Esophagus squamous epithelium (tissue), 5 donors: ENCODE measurements at regions not wholly inside any gene's neighbourhood (a gene's known extent, or its start where the extent isn't known, plus 50 kb on each side); places are given as distances from the start of the nearest gene placed in this dataset.

Experiments used
- DNase-seq: peaks from one replicate; lab custom pipeline; 2025; lab: John Stamatoyannopoulos, UW
- H3K27ac ChIP-seq, 4 donors: fragments of 200-600 bp; sonication (generic); one replicate each; pipeline ENCODE4 v1.5.1; 2016 to 2019; ENCODE audit warnings: mild to moderate bottlenecking in 1 of 4
- H3K27me3 ChIP-seq, 4 donors: fragments of 200-600 bp; sonication (generic); 1 replicate in 3 of 4; 2 replicates in 1 of 4; pipeline versions ENCODE4 v1.5.1 to v1.6.0; 2017 to 2021; ENCODE audit warnings: antibody characterized with exemption in 1 of 4
- H3K36me3 ChIP-seq, 3 donors: fragments of 200-600 bp; sonication (generic); one replicate each; pipeline ENCODE4 v1.5.1; 2016 to 2019
- H3K4me1 ChIP-seq, 3 donors: fragments of 200-600 bp; sonication (generic); one replicate each; pipeline ENCODE4 v1.5.1; 2017 to 2019
- H3K4me3 ChIP-seq, 4 donors: fragments of 200-600 bp; sonication (generic); 1 replicate in 3 of 4; 2 replicates in 1 of 4; pipeline ENCODE4 v1.5.1; 2016 to 2019; ENCODE audit warnings: mild to moderate bottlenecking in 2 of 4, moderate library complexity in 1 of 4
- H3K9me3 ChIP-seq, 3 donors: fragments of 200-600 bp; sonication (generic); one replicate each; pipeline ENCODE4 v1.5.1; 2016 to 2019
- POLR2A ChIP-seq, 4 donors: fragments of 450-650 bp; IDR thresholded peaks; one replicate each; pipeline ENCODE4 v1.6.1; 2017; ENCODE audit warnings: antibody characterized with exemption in 4 of 4, mild to moderate bottlenecking in 4 of 4, moderate library complexity in 3 of 4
- whole genome bisulfite sequencing, 2 donors: methylation state at CpG; one replicate each; pipeline ENCODE4 v1.1.5; 2018; 5-methylcytosine and 5-hydroxymethylcytosine counted together
- intact Hi-C: fragments of 100-400 bp; cut with DNase I; formaldehyde crosslinking; loops from one replicate; pipeline ENCODE4 v1.15.0; 2022
- TF ChIP-seq, protein P1 (sequence below), 6 experiments: fragments of 450-650 bp in 4 of 6; fragments of 200-600 bp in 2 of 6; sonication (generic) in 2 of 6; IDR thresholded peaks; one replicate each; pipeline ENCODE4 v1.5.1; 2016 to 2019; ENCODE audit warnings: antibody characterized with exemption in 6 of 6, mild to moderate bottlenecking in 4 of 6, moderate library complexity in 4 of 6
- donor health status: DM: yes; HTN: yes; CAD: no.

DNA sequence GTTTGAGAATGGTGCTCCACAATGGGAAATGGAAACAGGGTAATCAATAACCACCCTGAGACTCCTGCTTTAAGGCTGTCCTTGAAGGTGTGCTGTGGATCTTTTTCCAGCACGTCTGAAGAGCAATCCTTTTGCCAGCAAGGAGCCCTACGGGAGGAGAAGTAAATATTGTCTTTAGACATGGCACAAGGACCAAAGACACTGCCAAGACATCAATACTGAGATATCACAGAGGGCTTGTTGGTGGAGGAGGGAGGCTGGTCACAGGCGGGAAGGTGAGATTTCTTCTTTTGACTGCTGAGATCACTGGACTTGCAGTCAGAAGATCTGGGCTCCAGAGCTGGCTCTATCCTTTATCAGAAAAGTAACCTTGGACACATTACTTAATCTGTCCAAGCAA is 135.0 kb upstream of the ZNF462 start:
- no peak for TF ChIP-seq POLR2A (IDR thresholded peaks at IDR 0.05)
- TF ChIP-seq, protein P1, sequence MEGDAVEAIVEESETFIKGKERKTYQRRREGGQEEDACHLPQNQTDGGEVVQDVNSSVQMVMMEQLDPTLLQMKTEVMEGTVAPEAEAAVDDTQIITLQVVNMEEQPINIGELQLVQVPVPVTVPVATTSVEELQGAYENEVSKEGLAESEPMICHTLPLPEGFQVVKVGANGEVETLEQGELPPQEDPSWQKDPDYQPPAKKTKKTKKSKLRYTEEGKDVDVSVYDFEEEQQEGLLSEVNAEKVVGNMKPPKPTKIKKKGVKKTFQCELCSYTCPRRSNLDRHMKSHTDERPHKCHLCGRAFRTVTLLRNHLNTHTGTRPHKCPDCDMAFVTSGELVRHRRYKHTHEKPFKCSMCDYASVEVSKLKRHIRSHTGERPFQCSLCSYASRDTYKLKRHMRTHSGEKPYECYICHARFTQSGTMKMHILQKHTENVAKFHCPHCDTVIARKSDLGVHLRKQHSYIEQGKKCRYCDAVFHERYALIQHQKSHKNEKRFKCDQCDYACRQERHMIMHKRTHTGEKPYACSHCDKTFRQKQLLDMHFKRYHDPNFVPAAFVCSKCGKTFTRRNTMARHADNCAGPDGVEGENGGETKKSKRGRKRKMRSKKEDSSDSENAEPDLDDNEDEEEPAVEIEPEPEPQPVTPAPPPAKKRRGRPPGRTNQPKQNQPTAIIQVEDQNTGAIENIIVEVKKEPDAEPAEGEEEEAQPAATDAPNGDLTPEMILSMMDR (IDR thresholded peaks at IDR 0.05): no peak
- Histone ChIP-seq H3K4me3 (no peak overlapping the region), H3K36me3 (no peaks in the 10 kb centered on the region), H3K4me1 (no peaks in the 10 kb centered on the region), H3K27ac (no peak overlapping the region), H3K9me3 (no peaks in the 10 kb centered on the region), H3K27me3 (no peaks in the 10 kb centered on the region)
- intact Hi-C loops: no loop called here
- no peak for DNase-seq
- 49 to 62% methylated on average over 3 of the region's 3 CpGs for WGBS, 2 donors

DNA sequence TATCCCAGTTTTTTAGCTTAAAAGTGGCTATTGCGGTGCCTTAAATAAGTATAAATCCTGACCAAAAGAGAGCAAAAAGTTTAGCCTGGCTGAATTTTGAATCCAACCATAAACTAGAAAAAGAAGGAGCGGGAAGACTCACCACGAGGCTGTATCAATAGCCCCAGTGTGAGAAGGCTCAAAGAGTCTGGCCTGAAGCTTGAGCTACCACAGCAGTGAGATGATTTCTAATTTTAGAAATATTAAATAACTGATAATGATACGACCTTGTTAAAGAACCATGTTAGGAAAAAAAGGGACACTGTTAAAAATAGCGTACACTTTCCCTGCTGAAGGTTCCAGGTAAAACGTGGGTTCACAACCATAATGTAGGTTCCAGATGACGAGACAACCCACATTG is 134.1 kb upstream of the ZNF462 start:
- intact Hi-C loops: no loop called here
- no peaks in the 10 kb centered on the region for H3K9me3 ChIP-seq
- TF ChIP-seq, protein P1 (IDR thresholded peaks at IDR 0.05): no peak
- TF ChIP-seq POLR2A (IDR thresholded peaks at IDR 0.05): no peak
- H3K4me1 ChIP-seq: peaks cover 0 to 3% (median 0%) of the 10 kb centered on the region in 3 donors
- H3K36me3 ChIP-seq: no peaks in the 10 kb centered on the region
- H3K27ac ChIP-seq: no peak overlapping the region
- DNase-seq: no peak
- 71 to 80% methylated on average over 7 of the region's 7 CpGs for WGBS, 2 donors
- no peak overlapping the region for H3K4me3 ChIP-seq
- no peaks in the 10 kb centered on the region for H3K27me3 ChIP-seq

DNA sequence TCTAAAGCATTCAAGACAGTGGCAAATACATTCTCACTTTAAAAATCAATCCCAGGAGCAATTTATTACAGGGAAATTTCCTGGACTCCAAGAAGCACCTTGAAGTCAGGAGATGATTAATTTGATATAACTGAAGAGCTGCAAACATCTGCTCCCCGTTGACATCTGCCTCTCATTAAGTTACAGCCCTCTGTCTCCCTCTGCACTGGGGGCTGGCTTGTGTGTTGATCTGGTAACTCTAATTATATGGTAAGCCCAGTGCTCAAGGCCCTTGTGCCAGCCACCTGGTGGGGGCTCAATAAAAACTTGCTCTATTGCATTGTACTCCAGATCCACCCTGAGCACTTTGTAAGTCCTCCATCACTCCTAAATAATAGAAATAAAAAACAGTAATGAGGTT is 131.1 kb upstream of the ZNF462 start:
- Histone ChIP-seq H3K4me3 (no peak overlapping the region), H3K4me1 (peaks cover 0 to 6% (median 0%) of the 10 kb centered on the region in 3 donors), H3K36me3 (no peaks in the 10 kb centered on the region), H3K27ac (no peak overlapping the region), H3K27me3 (no peaks in the 10 kb centered on the region), H3K9me3 (no peaks in the 10 kb centered on the region)
- TF ChIP-seq, protein P1 (IDR thresholded peaks at IDR 0.05): no peak
- no peak for TF ChIP-seq POLR2A (IDR thresholded peaks at IDR 0.05)
- intact Hi-C loops: no loop called here
- no peak for DNase-seq
- 33 to 55% methylated on average over 1 of the region's 1 CpG for WGBS, 2 donors

DNA sequence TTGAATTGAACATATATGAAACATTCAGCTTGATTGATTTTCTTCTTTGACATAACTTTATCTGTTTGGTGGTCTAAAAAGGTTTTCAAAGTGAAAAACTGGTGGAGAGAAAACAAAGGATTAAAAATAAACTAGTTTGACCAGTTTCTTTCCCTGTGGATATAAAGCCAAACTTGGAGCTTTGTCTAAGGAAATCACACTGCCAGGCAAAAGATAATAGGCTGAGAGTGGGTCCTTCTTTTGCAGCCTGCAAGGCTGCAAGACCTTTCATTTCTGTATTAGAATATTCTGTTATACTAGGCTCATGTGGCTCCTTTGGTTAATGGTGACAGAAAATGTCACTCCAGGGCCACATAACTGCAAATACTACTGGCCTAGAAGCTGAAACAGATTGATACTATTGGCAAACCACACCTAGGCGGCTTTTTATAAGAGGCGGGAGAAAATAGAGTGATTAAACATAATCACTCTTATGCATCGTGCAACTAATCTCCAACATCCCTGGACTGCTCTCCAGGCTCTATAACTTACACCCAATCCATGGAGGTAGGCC is 129.1 kb upstream of the ZNF462 start:
- no peak for DNase-seq
- peaks cover 0 to 6% (median 0%) of the 10 kb centered on the region in 3 donors for H3K4me1 ChIP-seq
- intact Hi-C loops: no loop called here
- H3K9me3 ChIP-seq: no peaks in the 10 kb centered on the region
- no peak overlapping the region for H3K4me3 ChIP-seq
- H3K27me3 ChIP-seq: no peaks in the 10 kb centered on the region
- H3K36me3 ChIP-seq: no peaks in the 10 kb centered on the region
- WGBS, 2 donors: 40 to 49% methylated on average over 3 of the region's 3 CpGs
- H3K27ac ChIP-seq: no peak overlapping the region
- TF ChIP-seq POLR2A (IDR thresholded peaks at IDR 0.05): no peak
- TF ChIP-seq, protein P1 (IDR thresholded peaks at IDR 0.05): no peak

DNA sequence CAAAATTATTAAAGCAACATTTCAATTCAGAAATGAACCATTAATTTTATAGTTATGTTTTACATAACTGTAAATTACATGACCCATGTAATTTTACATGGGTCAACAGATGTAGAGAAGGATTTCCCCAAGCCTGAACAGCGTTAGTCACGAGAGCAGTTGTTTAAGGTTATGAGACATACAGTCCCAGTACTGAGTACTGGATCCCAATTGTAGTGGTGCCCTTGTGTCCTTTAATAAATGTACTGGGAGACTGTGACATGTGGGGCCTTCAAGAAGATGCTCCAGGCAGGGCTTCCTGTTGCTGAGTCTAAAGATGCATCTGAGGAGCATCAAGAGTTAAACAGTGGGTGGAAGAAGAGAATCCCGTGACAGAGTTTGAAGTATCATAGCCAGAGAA is 125.5 kb upstream of the ZNF462 start:
- H3K36me3 ChIP-seq: no peaks in the 10 kb centered on the region
- intact Hi-C loops: no loop called here
- WGBS, 2 donors: 76 to 85% methylated on average over 3 of the region's 3 CpGs
- DNase-seq: no peak
- H3K9me3 ChIP-seq: no peaks in the 10 kb centered on the region
- peaks cover 0 to 6% (median 0%) of the 10 kb centered on the region in 3 donors for H3K4me1 ChIP-seq
- TF ChIP-seq, protein P1 (IDR thresholded peaks at IDR 0.05): no peak
- TF ChIP-seq POLR2A (IDR thresholded peaks at IDR 0.05): no peak
- H3K27me3 ChIP-seq: no peaks in the 10 kb centered on the region
- H3K27ac ChIP-seq: no peak overlapping the region
- H3K4me3 ChIP-seq: no peak overlapping the region
